Astrocyte of the cerebellum (primary cell): ENCODE measurements at regions not wholly inside any gene's neighbourhood (a gene's known extent, or its start where the extent isn't known, plus 50 kb on each side); places are given as distances from the start of the nearest gene placed in this dataset.

Experiments used
- DNase-seq: peaks from one replicate; pipeline ENCODE4 v3.0.0-alpha.2; 2011; ENCODE audit warnings: low read depth
- H3K4me3 ChIP-seq: 2 replicates; pipeline ENCODE4 v1.5.1; 2011; ENCODE audit warnings: mild to moderate bottlenecking, low read depth, low read length, moderate library complexity
- CTCF ChIP-seq: IDR thresholded peaks from 2 replicates; pipeline ENCODE4 v1.5.1; 2012; ENCODE audit warnings: low read length, low read depth, moderate library complexity, mild to moderate bottlenecking; ENCODE audit errors: missing control alignments
- in situ Hi-C: cut with HindIII; loops from 2 replicates; pipeline ENCODE4 v1.10.0; 2017; ENCODE audit warnings: low sequenced_read_pairs

DNA sequence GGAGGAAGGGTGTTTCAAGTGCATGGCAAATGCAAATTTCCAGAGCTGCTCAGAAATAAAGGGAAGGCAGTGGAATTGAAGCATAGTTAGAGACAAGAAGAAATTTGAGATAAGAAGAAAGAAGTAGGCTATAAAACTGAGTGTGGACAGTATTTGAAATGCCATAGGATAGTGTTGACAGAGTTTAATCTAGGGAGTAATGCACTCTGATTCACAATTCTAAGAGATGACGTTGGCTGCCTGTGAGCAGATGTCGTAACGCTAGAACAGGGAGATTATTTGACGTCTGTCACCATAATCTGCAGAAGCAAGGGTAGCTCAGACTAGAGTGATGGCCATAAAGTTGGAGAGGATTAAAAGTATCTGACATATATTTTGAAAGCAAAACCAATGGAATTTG is 389.9 kb upstream of the KIRREL3 start:
- no peak for DNase-seq
- no peak overlapping the region for H3K4me3 ChIP-seq
- in situ Hi-C loops = no loop called here
- TF ChIP-seq CTCF = no peak

GRCh38 chr11:127385071-127385470 is 384.5 kb upstream of the KIRREL3 start:
- no peak for TF ChIP-seq CTCF
- no peak overlapping the region for H3K4me3 ChIP-seq
- no peak for DNase-seq
- in situ Hi-C loops = no loop called here

DNA sequence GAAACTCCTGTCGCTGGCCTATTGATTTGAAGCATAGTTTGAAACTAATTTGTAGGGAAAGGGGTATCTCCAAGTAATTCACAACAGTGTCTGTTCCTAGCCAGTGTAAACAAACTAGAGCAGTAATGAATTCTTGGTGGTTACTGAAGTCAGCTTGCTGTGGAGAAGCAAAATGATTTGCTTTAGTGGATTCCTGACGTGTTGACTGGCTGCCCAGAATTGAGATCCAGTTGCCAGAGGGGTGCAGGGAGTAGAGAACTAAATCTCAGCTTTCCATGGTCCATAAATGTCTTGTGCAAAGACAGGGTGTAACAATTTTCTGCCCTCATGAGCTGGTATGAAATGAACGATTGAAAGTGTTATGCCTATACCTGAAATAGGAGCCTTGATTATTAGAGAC is 382.5 kb upstream of the KIRREL3 start:
- no peak overlapping the region for H3K4me3 ChIP-seq
- in situ Hi-C loops = no loop called here
- TF ChIP-seq CTCF = no peak
- peak; percentile 8 for DNase-seq

DNA sequence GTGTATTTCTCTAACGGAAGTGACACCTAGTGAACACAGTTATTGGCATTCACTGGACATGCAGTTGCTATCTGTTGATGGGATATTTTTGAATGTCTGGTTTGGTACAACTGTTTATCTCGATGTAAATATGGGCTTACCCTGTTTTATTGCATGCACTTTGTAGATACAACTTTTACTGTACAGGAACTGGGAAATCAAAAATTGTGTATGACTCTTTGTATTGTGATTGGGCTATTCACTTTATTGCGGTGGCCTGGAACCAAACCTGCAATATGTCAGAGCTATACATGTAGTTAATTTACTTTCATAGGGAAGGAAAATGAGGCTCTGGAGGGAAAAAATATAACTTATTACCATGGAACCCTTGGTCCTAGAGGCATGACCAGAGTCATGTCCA is 380.7 kb upstream of the KIRREL3 start:
- DNase-seq = no peak
- in situ Hi-C loops = no loop called here
- H3K4me3 ChIP-seq = no peak overlapping the region
- TF ChIP-seq CTCF = no peak

DNA sequence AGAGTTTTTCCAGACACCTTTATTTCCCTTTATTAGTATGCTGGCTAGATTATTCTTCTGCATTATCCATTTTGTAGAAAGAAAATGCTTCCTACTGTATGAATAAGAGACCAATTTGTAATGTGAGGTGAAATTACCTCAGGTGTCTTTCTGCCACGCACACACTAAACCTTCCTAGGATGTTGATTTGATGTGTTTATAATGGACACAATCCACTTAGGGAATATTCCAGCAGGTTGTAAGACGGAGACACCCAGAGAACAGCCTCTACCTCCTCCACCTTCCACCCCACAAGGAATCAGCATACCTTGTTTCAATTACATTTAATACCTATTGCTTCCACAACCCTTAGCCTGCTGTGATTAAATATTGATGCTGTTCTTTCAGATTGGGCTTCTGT is 379.1 kb upstream of the KIRREL3 start:
- DNase-seq = no peak
- TF ChIP-seq CTCF = no peak
- H3K4me3 ChIP-seq = no peak overlapping the region
- in situ Hi-C loops = no loop called here

- DNase-seq = no peak
- H3K4me3 ChIP-seq = no peak overlapping the region
- TF ChIP-seq CTCF = no peak
- in situ Hi-C loops = no loop called here
These were observed 375.7 kb upstream of the KIRREL3 start for GRCh38 chr11:127376301-127376700.

DNA sequence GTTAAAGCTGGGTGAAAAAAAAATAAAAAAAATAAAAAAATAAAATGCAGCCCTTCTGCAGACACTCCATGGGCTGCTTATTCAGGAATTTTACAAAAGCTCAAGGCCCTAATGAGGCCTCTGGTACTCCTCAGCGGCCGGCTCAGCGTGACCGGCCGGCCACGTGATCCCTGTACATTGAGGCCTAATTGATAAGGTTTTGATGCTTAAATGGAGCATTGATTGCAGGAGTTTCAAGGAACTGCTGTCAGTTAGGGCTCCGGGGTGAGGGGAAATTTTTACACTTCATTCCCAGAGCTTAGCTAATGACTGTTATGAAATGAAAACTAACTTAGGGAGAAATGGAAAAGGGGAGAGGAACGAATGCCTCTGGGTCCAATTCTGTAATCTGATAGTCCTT is 368.8 kb upstream of the KIRREL3 start:
- DNase-seq = no peak
- in situ Hi-C loops = no loop called here

More for the DNA sequence above, 368.8 kb upstream of the KIRREL3 start:
- no peak for TF ChIP-seq CTCF
- H3K4me3 ChIP-seq = no peak overlapping the region
